Stimulated activated CD4-positive, alpha-beta T cell treated with anti-CD3 and anti-CD28 coated beads, Interleukin-4, amount 100 ng/mL, for 1 hour (primary cell): ENCODE measurements at regions not wholly inside any gene's neighbourhood (a gene's known extent, or its start where the extent isn't known, plus 50 kb on each side); places are given as distances from the start of the nearest gene placed in this dataset.

Experiments used
- DNase-seq: peaks from one replicate; pipeline ENCODE4 v3.0.0-alpha.2; 2020

- DNase-seq: no peak
These were observed 141.8 kb upstream of the AJAP1 start for GRCh38 chr1:4512636-4513035.

DNA sequence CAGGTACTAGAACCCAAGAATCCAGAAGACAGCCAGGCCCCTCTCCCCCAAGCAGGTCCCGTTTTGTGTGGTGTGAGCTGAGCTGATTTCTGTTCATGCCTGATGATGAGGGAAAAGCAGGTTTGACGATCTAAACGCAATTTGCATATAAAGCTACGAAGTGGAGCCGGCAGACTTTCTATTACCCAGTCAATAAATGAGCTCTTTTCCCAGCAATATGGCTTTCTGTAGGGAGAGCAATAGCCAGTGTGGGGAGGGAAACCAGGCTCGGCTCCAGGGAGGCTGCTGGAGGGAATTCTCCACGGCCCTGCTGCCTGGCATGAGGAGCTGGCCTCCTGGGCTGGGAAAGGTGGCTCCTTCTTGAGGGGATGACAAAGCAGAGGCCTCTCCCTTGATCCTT is 140.7 kb upstream of the AJAP1 start:
- DNase-seq: no peak

DNA sequence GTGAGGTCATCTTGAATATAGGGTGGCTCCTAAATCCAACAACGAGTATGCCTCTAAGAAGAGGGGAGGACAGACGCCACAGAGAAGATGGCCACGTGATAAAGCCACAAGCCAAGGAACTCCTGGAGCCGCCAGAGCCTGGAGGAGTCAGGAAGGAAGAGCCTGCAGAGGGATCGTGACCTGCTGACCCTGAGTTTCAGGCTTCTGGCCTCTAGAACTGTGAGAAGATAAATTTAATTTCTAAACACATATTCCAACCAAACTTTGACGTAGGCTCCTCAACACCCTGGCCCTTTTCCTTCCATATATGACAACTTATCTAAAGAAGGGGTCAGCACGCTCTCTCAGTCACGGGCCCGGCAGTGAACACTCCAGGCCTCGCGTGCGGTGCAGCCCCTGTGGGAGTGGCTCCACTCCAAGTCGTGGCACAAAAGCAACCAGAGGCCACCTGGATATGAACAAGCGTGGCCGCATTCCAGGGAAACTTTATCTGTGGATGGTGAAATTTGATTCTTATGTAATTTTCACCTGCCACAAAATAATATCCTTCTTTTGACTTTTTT is 138.6 kb upstream of the AJAP1 start:
- no peak for DNase-seq

- DNase-seq: no peak
These were observed 137.8 kb upstream of the AJAP1 start for GRCh38 chr1:4516596-4516995.

- no peak for DNase-seq
These were observed 137.0 kb upstream of the AJAP1 start for GRCh38 chr1:4517186-4517954.

GRCh38 chr1:4518621-4519020 is 135.8 kb upstream of the AJAP1 start:
- DNase-seq: no peak

DNA sequence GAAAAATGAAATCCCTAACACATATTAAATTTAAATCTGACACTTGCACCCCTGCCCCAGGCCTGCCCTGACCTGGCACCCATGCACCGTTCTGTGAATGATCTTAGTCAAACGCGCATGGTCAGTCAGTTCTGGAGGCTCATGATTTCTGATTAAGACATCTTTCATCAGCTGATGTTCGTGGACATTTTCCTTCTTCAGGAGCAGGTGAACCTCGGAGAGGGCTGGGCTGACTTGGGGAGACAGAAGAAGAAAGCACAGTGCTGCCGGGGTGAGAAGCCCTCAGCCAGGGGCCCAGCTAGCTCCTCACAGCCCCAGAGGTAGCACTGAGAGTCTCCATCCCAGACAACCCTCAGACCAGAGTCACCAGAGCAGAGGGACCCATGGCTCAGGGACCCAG is 134.5 kb upstream of the AJAP1 start:
- no peak for DNase-seq

GRCh38 chr1:4523551-4523950 is 130.9 kb upstream of the AJAP1 start:
- DNase-seq: no peak

DNA sequence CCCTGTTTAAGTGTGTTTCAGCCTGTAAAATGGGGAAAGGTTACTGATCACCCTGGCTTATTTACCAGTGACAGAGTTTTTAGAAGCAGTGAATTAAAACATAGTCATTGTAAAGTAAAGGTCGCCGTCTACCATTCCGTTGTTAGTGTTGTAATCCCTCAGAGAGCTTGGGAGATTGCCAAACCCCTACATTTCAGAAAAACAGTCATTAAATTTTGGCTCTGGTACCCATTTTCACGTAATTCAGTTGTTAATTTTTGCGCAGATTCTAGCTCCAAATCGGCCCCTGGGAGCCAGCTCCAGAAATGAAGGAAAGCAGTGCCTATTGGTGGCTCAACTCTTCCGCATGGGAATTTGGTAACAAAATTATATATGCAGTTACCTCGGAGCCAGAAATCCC is 127.7 kb upstream of the AJAP1 start:
- DNase-seq: no peak

DNA sequence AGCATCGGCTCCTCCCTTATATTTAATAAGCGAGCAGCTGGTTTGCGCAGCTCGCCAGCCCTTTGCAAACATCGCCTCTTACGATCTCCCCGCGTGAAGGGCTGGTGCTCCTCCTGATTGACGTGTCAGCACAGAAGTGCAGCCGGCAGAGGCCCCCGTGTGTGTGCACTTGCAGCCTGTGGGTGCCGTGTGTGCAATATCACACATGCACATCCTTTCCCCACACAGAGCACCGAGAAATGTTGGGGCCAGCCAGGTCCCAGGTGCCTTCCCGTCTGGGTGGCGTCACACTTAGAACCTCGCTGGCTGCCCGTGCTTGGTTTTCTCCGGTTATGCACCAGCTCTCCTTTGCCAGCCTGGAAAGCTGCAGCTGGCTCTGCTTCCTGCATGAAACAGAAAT is 126.6 kb upstream of the AJAP1 start:
- no peak for DNase-seq

DNA sequence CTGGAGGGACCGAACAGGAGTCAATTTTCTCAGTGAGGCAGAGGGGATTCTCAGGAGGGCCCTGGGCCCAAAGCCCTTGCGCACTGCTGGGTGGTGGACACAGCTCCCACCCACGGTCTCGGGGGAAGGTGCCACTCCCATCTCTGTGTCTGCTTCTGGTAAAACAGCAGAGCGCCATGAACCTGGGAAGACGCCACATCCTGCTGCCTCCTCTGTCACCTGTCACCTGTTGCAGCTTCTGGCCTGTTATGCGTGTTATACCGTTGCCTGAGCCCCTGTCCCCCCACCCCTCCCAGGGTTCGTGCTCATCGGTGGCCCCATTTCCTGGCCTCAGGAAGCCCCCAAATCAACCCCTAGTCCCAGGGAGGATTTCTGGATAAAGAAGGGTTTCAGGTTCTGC is 125.8 kb upstream of the AJAP1 start:
- DNase-seq: no peak

- DNase-seq: no peak
These were observed 124.8 kb upstream of the AJAP1 start for GRCh38 chr1:4529446-4530165.

DNA sequence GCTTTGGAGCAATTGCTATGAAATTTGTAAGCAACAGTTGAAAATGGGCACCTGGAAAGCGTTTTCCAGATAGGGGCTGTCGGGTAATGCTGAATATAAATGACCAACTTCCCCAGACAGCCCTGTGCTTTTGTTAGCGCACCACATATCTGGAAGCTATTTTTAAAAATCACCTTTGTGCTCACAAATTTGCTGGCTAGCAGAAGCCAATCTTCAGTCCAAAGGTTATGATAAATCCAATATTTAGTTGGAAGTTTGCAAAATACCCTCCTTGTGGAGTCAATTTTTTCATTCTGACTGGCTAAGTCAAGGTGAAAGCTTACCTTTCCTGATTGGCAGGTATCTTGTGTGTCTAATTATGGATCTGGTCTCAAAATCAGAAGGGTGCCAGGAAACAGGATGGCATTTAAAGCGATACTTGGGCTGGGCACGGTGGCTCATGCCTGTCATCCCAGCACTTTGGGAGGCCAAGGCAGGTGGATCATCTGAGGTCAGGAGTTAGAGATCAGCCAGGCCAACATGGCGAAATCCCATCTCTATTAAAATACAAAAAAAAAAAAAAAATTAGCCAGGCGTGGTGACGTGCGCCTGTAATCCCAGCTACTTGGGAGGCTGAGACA is 124.1 kb upstream of the AJAP1 start:
- no peak for DNase-seq

- no peak for DNase-seq
These were observed 122.6 kb upstream of the AJAP1 start for GRCh38 chr1:4531842-4532241.

GRCh38 chr1:4532656-4533055 is 121.8 kb upstream of the AJAP1 start:
- DNase-seq: no peak

DNA sequence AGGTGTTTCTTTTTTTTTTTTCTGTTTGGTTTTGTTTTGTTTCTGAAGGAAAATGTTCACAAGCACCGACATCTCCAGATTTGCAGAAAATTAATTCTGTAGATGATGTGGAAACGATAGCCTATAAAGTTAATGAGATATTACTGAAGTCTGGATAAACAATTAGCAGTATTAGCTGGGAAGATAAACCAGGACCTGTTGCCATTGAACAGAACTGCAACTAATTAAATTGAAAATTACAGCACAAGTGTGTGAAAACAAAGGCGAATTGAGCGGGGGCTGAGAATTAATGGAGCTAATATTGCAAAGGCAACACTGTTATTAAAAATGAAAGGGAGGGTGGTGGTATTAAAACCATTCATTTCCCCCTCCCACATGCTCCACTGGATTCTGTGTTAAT is 107.5 kb upstream of the AJAP1 start:
- DNase-seq: no peak

DNA sequence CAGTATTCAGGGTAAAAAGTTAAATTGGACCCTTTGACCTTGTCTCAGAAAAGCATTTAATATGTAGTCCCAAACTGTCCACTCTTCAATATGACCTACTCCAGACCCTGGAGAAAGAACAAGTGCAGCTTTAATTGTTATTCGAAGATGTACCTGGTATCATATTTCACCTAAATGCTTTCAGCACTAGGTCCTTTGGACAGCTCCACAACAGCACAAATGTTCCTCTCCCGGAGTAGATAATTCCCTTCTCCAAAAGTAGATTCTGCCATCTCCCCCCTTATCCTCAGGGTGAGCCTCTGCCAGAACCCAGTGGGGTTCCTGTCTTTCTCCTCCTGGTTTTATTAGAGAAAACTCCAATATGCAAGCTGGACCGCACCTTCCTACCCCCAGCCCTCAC is 104.5 kb upstream of the AJAP1 start:
- DNase-seq: no peak

GRCh38 chr1:4550941-4551340 is 103.5 kb upstream of the AJAP1 start:
- no peak for DNase-seq

- DNase-seq: no peak
These were observed 102.7 kb upstream of the AJAP1 start for GRCh38 chr1:4551706-4552105.

DNA sequence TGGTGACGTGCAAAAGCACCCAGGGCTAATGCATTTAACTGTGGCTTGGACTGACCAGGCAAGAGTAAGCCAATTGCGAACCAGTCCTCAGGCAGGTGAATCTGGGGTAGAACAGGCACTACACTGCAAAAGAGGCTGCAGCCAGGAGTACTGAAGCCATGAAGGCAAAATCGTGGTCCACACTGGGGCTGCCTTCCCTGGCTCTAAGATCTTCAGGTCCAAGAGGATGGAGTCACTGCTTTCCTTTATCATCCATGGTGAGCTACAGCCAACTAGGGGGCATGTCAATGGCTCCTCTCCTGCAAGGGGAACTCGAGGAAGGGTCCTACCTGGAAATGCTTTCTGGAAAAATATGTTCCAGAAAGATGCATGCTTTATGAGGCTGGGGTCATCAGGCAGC is 100.6 kb upstream of the AJAP1 start:
- DNase-seq: no peak

- DNase-seq: no peak
These were observed 100.0 kb upstream of the AJAP1 start for GRCh38 chr1:4554271-4554865.

DNA sequence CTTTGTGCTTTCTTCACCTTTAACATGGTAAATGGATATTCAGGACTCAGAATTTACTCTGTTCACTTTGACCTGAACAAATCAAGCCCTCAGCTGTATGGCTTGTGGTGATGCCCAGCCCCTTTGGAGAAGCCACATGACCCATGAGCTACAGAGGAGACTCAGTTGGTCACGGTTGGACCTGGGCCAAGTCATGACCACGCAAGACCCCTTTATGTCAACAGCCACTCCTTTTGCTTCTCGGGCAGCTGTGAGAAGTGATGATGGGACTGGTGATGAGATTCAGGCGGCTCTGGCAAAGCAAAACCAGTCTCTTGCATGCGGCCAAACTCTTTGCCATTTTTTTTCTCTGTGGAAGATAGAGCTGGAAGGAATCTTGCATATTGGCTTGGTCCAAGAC is 96.5 kb upstream of the AJAP1 start:
- no peak for DNase-seq

GRCh38 chr1:4561205-4561604 is 93.2 kb upstream of the AJAP1 start:
- DNase-seq: no peak

- DNase-seq: no peak
These were observed 92.1 kb upstream of the AJAP1 start for GRCh38 chr1:4562321-4562720.
